T follicular helper cell (primary cell): ENCODE measurements at regions not wholly inside any gene's neighbourhood (a gene's known extent, or its start where the extent isn't known, plus 50 kb on each side); places are given as distances from the start of the nearest gene placed in this dataset.

ENCODE experiments used
- DNase-seq: peaks from one replicate; pipeline ENCODE4 v3.0.0-alpha.2; 2020; ENCODE audit warnings: low read depth

- DNase-seq, result peak; percentile 1
Measured at GRCh38 chr5:66306105-66306843, 162.2 kb downstream of the SREK1 start.

GRCh38 chr5:66306844-66307315 lies 162.8 kb downstream of the SREK1 start:
- DNase-seq, result no peak

- DNase-seq, result no peak
Measured at GRCh38 chr5:66307647-66308241, 163.6 kb downstream of the SREK1 start.

GRCh38 chr5:66312266-66312665 lies 168.2 kb downstream of the SREK1 start:
- no peak for DNase-seq

GRCh38 chr5:66315784-66316183 lies 171.7 kb downstream of the SREK1 start:
- no peak for DNase-seq

- no peak for DNase-seq
Measured at GRCh38 chr5:66322786-66323528, 178.9 kb downstream of the SREK1 start.

GRCh38 chr5:66323529-66323895 lies 179.4 kb downstream of the SREK1 start:
- DNase-seq, result no peak

GRCh38 chr5:66324357-66324756 lies 180.3 kb downstream of the SREK1 start:
- no peak for DNase-seq

- DNase-seq, result no peak
Measured at GRCh38 chr5:66326276-66326675, 182.2 kb downstream of the SREK1 start.

GRCh38 chr5:66327008-66327407 lies 182.9 kb downstream of the SREK1 start:
- DNase-seq, result no peak

- DNase-seq, result no peak
Measured at GRCh38 chr5:66329078-66329477, 185.0 kb downstream of the SREK1 start.

GRCh38 chr5:66333192-66333591 lies 189.1 kb downstream of the SREK1 start:
- DNase-seq, result no peak

GRCh38 chr5:66337626-66338226 lies 193.6 kb downstream of the SREK1 start:
- no peak for DNase-seq

- DNase-seq, result no peak
Measured at GRCh38 chr5:66338828-66339227, 194.7 kb downstream of the SREK1 start.

GRCh38 chr5:66339896-66340295 lies 195.8 kb downstream of the SREK1 start:
- no peak for DNase-seq

GRCh38 chr5:66340786-66341185 lies 196.7 kb downstream of the SREK1 start:
- DNase-seq, result no peak

GRCh38 chr5:66342341-66342880 lies 198.3 kb downstream of the SREK1 start:
- no peak for DNase-seq

- no peak for DNase-seq
Measured at GRCh38 chr5:66343370-66344071, 199.4 kb downstream of the SREK1 start.

GRCh38 chr5:66344544-66344943 lies 200.4 kb downstream of the SREK1 start:
- no peak for DNase-seq

GRCh38 chr5:66345281-66345680 lies 201.2 kb downstream of the SREK1 start:
- no peak for DNase-seq

- DNase-seq, result no peak
Measured at GRCh38 chr5:66346869-66347268, 202.8 kb downstream of the SREK1 start.
